Progenitor cell of endocrine pancreas (in vitro differentiated cells): ENCODE measurements at regions not wholly inside any gene's neighbourhood (a gene's known extent, or its start where the extent isn't known, plus 50 kb on each side); places are given as distances from the start of the nearest gene placed in this dataset.

Source experiments
- DNase-seq: peaks from one replicate; pipeline ENCODE4 v3.0.0; 2021; ENCODE audit warnings: low spot score; ENCODE audit not compliant: unreplicated experiment
- H3K27ac Mint-ChIP-seq: 2 replicates; pipeline ENCODE4 v1.8.0; 2021; ENCODE audit warnings: mild to moderate bottlenecking, moderate library complexity, mixed read lengths
- H3K27me3 Mint-ChIP-seq: 2 replicates; pipeline ENCODE4 v1.8.0; 2021; ENCODE audit warnings: mixed read lengths
- H3K36me3 Mint-ChIP-seq: 2 replicates; pipeline ENCODE4 v1.8.0; 2022; ENCODE audit warnings: mixed read lengths; ENCODE audit not compliant: insufficient read depth
- H3K4me1 Mint-ChIP-seq: 2 replicates; pipeline ENCODE4 v1.8.0; 2021; ENCODE audit warnings: low read depth, mixed read lengths
- H3K4me3 Mint-ChIP-seq: 2 replicates; pipeline ENCODE4 v1.8.0; 2021; ENCODE audit warnings: low read depth, mild to moderate bottlenecking, moderate library complexity, mixed read lengths
- H3K9me3 Mint-ChIP-seq: 2 replicates; pipeline ENCODE4 v1.8.0; 2021; ENCODE audit warnings: low read depth, mixed read lengths
- TF ChIP-seq, protein P1 (sequence below): fragments of 200-600 bp; sonication (generic); IDR thresholded peaks from one replicate; pipeline ENCODE4 v1.5.0; 2021; ENCODE audit warnings: antibody characterized with exemption, mild to moderate bottlenecking; ENCODE audit not compliant: unreplicated experiment

DNA sequence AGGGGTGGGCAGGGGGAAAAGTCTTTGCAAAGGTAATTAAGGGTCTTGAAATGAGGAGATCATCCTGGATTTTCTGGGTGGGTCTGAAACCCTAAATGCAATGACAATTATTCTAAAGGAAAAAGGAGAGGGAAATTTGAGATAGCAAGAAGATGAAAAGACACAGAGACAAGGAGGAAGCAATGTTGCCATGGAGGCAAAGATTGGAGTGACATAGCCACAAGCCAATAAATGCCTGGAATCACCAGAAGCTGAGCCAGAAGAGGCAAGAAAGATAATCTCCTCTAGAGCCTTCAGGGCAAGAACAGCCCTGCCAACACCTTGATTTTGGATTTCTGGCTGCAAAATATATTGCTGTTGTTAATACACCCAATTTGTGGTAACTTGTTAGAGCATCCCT is 1246.3 kb upstream of the PIK3C3 start:
- Mint-ChIP-seq H3K27ac (no peak overlapping the region), H3K27me3 (no peaks in the 10 kb centered on the region), H3K4me1 (no peaks in the 10 kb centered on the region), H3K9me3 (no peaks in the 10 kb centered on the region), H3K4me3 (no peak overlapping the region), H3K36me3 (no peaks in the 10 kb centered on the region)
- TF ChIP-seq, protein P1, sequence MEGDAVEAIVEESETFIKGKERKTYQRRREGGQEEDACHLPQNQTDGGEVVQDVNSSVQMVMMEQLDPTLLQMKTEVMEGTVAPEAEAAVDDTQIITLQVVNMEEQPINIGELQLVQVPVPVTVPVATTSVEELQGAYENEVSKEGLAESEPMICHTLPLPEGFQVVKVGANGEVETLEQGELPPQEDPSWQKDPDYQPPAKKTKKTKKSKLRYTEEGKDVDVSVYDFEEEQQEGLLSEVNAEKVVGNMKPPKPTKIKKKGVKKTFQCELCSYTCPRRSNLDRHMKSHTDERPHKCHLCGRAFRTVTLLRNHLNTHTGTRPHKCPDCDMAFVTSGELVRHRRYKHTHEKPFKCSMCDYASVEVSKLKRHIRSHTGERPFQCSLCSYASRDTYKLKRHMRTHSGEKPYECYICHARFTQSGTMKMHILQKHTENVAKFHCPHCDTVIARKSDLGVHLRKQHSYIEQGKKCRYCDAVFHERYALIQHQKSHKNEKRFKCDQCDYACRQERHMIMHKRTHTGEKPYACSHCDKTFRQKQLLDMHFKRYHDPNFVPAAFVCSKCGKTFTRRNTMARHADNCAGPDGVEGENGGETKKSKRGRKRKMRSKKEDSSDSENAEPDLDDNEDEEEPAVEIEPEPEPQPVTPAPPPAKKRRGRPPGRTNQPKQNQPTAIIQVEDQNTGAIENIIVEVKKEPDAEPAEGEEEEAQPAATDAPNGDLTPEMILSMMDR = no peak
- DNase-seq = no peak

DNA sequence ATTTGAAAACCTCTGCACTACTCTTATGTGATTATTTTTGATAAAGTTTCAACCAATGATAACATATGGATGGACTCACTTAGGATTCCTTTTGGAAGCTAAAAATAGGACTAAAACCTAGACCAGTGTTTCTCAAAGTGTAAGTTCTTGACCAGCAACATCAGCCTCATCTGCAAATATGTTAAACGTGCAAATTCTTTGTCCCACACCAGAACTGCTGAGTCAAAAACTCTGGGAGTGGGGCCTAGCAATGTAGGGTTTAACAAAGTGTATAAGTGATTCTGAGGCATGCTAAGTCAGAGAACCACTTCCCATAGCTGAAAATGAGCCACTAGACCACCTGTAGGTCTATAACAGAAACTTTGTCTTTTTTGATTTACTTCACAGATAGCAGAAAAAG is 1247.2 kb upstream of the PIK3C3 start:
- Mint-ChIP-seq H3K27ac (no peak overlapping the region), H3K4me1 (no peaks in the 10 kb centered on the region)

DNA sequence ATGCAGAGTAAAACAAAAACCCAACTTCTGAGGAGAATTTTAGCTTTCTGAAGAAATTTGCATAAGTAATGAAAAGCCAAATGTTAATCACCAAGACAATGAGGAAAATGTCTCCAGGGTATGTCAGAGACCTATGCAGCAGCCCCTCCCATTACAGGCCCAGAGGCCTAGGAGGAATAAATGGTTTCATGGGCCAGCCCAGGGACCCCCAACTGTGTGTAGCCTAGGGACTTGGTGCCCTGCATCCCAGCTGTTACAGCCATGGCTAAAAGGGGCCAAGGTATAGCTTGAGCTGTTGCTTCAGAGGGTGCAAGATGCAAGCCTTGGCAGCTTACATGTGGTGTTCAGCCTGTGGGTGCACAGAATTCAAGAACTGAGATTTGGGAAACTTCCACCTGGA is 1256.9 kb upstream of the PIK3C3 start:
- Mint-ChIP-seq H3K27ac (no peak overlapping the region), H3K4me1 (no peaks in the 10 kb centered on the region), H3K9me3 (peaks cover 28% of the 10 kb centered on the region), H3K27me3 (no peaks in the 10 kb centered on the region), H3K36me3 (no peaks in the 10 kb centered on the region), H3K4me3 (no peak overlapping the region)
- no peak for DNase-seq
- TF ChIP-seq, protein P1 = no peak

More for the DNA sequence above, 1247.2 kb upstream of the PIK3C3 start:
- Mint-ChIP-seq H3K9me3 (no peaks in the 10 kb centered on the region), H3K4me3 (no peak overlapping the region), H3K27me3 (no peaks in the 10 kb centered on the region), H3K36me3 (no peaks in the 10 kb centered on the region)
- no peak for DNase-seq
- TF ChIP-seq, protein P1 = no peak

DNA sequence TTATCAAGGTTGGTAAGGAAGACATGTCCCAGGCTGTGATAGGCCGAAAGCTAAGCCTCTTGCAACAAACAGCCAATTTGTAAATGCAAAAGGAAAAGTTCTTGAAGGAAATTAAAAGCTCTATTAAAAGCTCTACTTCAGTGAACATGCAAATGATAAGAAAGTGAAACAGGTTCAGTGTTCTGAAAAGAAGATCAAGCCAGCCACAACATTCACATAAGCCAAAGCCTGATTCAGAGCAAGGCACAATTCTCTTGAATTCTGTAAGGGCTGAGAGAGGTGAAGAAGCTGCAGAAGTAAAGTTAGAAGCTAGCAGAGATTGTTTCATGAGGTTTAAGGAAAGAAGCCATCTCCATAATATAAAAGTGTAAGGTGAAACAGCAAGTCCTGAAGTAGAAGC is 1259.5 kb upstream of the PIK3C3 start:
- Mint-ChIP-seq H3K27me3 (no peaks in the 10 kb centered on the region), H3K9me3 (peaks cover 22% of the 10 kb centered on the region), H3K4me3 (no peak overlapping the region), H3K27ac (no peak overlapping the region), H3K36me3 (no peaks in the 10 kb centered on the region), H3K4me1 (no peaks in the 10 kb centered on the region)
- TF ChIP-seq, protein P1 = no peak
- no peak for DNase-seq

DNA sequence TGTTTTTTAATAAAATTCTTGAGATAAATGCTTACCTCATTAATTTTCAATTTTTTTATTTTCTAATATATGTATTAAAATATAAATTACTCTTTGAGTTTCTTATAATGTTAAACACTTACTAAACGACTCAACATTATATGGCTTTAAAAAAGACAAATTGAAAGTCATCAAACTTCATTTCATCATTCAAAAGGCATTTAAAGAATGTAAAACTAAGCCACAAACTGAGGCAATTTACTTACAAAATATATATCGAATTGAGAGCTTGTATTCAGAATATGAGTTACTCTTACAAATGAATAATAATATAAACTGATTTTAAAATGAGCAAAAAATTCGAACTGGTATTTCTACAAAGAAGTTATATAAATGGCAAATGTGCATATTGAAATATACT is 1262.2 kb upstream of the PIK3C3 start:
- no peak overlapping the region for H3K27ac Mint-ChIP-seq
- H3K9me3 Mint-ChIP-seq = peaks cover 10% of the 10 kb centered on the region
- no peak overlapping the region for H3K4me3 Mint-ChIP-seq
- no peaks in the 10 kb centered on the region for H3K27me3 Mint-ChIP-seq
- H3K4me1 Mint-ChIP-seq = no peaks in the 10 kb centered on the region
- TF ChIP-seq, protein P1 = no peak
- no peak for DNase-seq
- H3K36me3 Mint-ChIP-seq = no peaks in the 10 kb centered on the region
